A673 (cell line): ENCODE measurements at regions not wholly inside any gene's neighbourhood (a gene's known extent, or its start where the extent isn't known, plus 50 kb on each side); places are given as distances from the start of the nearest gene placed in this dataset.
A peak's percentile ranks its signal among the peaks of the same experiment; 100 is the strongest.

Source experiments
- BruUV-seq: library from RNA; stranded (reverse); fragments of 400-500 nt; replicated peaks from 2 replicates; lab custom pipeline; 2021; lab: Mats Ljungman, UMichigan
- CTCF ChIA-PET: fragments of 300-600 bp; sonication (Branson Sonifier 250); formaldehyde crosslinking; loops from one replicate; lab custom pipeline; 2022; ENCODE audit warnings: antibody characterized with exemption; lab: Charles Lee
- POLR2A ChIA-PET: fragments of 300-600 bp; sonication (Branson Sonifier 250); formaldehyde crosslinking; loops from one replicate; lab custom pipeline; 2022; ENCODE audit warnings: antibody characterized with exemption; ENCODE audit not compliant: low non-redundant PET; lab: Charles Lee
- DNase-seq: peaks from one replicate; pipeline ENCODE4 v3.0.0-alpha.2; 2015; ENCODE audit warnings: low spot score
- H3K27ac ChIP-seq: fragments of 200-600 bp; sonication (generic); 2 replicates; pipeline ENCODE4 v1.5.1; 2016; ENCODE audit warnings: mixed run types, low read depth, mild to moderate bottlenecking, mixed read lengths, antibody characterized with exemption, low read length; ENCODE audit not compliant: poor library complexity, severe bottlenecking
- H3K27me3 ChIP-seq: fragments of 200-600 bp; sonication (generic); replicated peaks from 2 replicates; pipeline ENCODE4 v1.6.1; 2017; ENCODE audit warnings: mixed run types, low read depth, mild to moderate bottlenecking, mixed read lengths, antibody characterized with exemption, low read length; ENCODE audit not compliant: insufficient read depth, poor library complexity
- H3K36me3 ChIP-seq: fragments of 200-600 bp; sonication (generic); 2 replicates; pipeline ENCODE4 v1.6.1; 2016; ENCODE audit warnings: mixed run types, mild to moderate bottlenecking, mixed read lengths, antibody characterized with exemption, low read length; ENCODE audit not compliant: insufficient read depth, poor library complexity, severe bottlenecking
- H3K4me1 ChIP-seq: fragments of 200-600 bp; sonication (generic); 2 replicates; pipeline ENCODE4 v1.6.1; 2017; ENCODE audit warnings: mixed run types, mild to moderate bottlenecking, mixed read lengths, antibody characterized with exemption, low read length; ENCODE audit not compliant: insufficient read depth, poor library complexity, severe bottlenecking
- H3K4me3 ChIP-seq: fragments of 200-600 bp; sonication (generic); 2 replicates; pipeline ENCODE4 v1.5.1; 2016; ENCODE audit warnings: low read depth, mixed run types, mild to moderate bottlenecking, mixed read lengths, low read length; ENCODE audit not compliant: poor library complexity, severe bottlenecking
- H3K9me3 ChIP-seq: fragments of 200-600 bp; sonication (generic); 2 replicates; pipeline ENCODE4 v1.6.1; 2016; ENCODE audit warnings: mixed run types, low read depth, mild to moderate bottlenecking, mixed read lengths, antibody characterized with exemption, low read length; ENCODE audit not compliant: poor library complexity, severe bottlenecking
- CTCF ChIP-seq: fragments of 300-800, 200-600 bp; sonication (generic); conservative IDR thresholded peaks from 2 replicates; pipeline ENCODE4 v1.5.1; 2017; ENCODE audit warnings: low read depth, mild to moderate bottlenecking, antibody characterized with exemption, low read length, moderate library complexity, mixed read lengths
- EZH2 ChIP-seq: fragments of 200-600 bp; sonication (generic); IDR thresholded peaks from 2 replicates; pipeline ENCODE4 v1.6.1; 2017; ENCODE audit warnings: borderline replicate concordance, low read depth, mild to moderate bottlenecking, mixed read lengths, antibody characterized with exemption, low read length; ENCODE audit not compliant: poor library complexity, severe bottlenecking
- intact Hi-C: fragments of 100-400 bp; cut with micrococcal nuclease; formaldehyde crosslinking; loops from one replicate; pipeline ENCODE4 v1.10.0; 2022; ENCODE audit not compliant: unreplicated experiment

GRCh38 chr6:155782739-155783459, 327.3 kb upstream of the NOX3 start:
- intact Hi-C loops, result no loop called here
- Histone ChIP-seq H3K27me3 (no peaks in the 10 kb centered on the region), H3K9me3 (no peaks in the 10 kb centered on the region), H3K36me3 (no peaks in the 10 kb centered on the region), H3K4me1 (peaks cover 7% of the 10 kb centered on the region), H3K27ac (peak overlapping the region; percentile 1), H3K4me3 (no peak overlapping the region)
- ChIA-PET POLR2A (no interaction called here), CTCF (no interaction called here)
- TF ChIP-seq CTCF, result no peak
- TF ChIP-seq EZH2, result no peak
- BruUV-seq, result no TSS peak
- no peak for DNase-seq

- no TSS peak for BruUV-seq
- Histone ChIP-seq H3K4me1 (peaks cover 7% of the 10 kb centered on the region), H3K27ac (no peak overlapping the region), H3K36me3 (no peaks in the 10 kb centered on the region), H3K9me3 (no peaks in the 10 kb centered on the region), H3K4me3 (no peak overlapping the region), H3K27me3 (no peaks in the 10 kb centered on the region)
- POLR2A ChIA-PET, result no interaction called here
- intact Hi-C loops, result no loop called here
- TF ChIP-seq CTCF (no peak), EZH2 (no peak)
- DNase-seq, result peak; percentile 61
- CTCF ChIA-PET, result no interaction called here
Measured at GRCh38 chr6:155782320-155782731, 326.7 kb upstream of the NOX3 start.

GRCh38 chr6:155779456-155779855, 323.8 kb upstream of the NOX3 start:
- intact Hi-C loops, result no loop called here
- H3K27me3 ChIP-seq, result no peaks in the 10 kb centered on the region
- H3K4me3 ChIP-seq, result no peak overlapping the region
- BruUV-seq, result no TSS peak
- DNase-seq, result no peak
- peaks cover 7% of the 10 kb centered on the region for H3K4me1 ChIP-seq
- no peaks in the 10 kb centered on the region for H3K36me3 ChIP-seq
- TF ChIP-seq EZH2, result no peak
- TF ChIP-seq CTCF, result no peak
- H3K9me3 ChIP-seq, result no peaks in the 10 kb centered on the region
- CTCF ChIA-PET, result no interaction called here
- no peak overlapping the region for H3K27ac ChIP-seq
- POLR2A ChIA-PET, result no interaction called here
